Left lung (tissue), 4 donors: ENCODE measurements at regions not wholly inside any gene's neighbourhood (a gene's known extent, or its start where the extent isn't known, plus 50 kb on each side); places are given as distances from the start of the nearest gene placed in this dataset.

Experiments
- ATAC-seq: fragments of 200-7000 bp; cut with Tn5 transposase; one replicate; pipeline ENCODE4 v1.9.1; 2020; ENCODE audit warnings: moderate library complexity
- DNase-seq, 4 donors: peaks; one replicate each; pipeline ENCODE4 v3.0.0-alpha.2; 2013 to 2020
- H3K27ac ChIP-seq, 2 donors: fragments of 200-600 bp; sonication (generic) in 1 of 2; one replicate each; pipeline versions ENCODE4 v1.5.0 to v1.8.0; 2020 to 2021
- H3K27me3 ChIP-seq, 2 donors: fragments of 200-600 bp; sonication (generic) in 1 of 2; one replicate each; pipeline versions ENCODE4 v1.5.0 to v1.8.0; 2020 to 2021
- H3K36me3 ChIP-seq, 2 donors: fragments of 200-600 bp; sonication (generic) in 1 of 2; one replicate each; pipeline versions ENCODE4 v1.5.0 to v1.8.0; 2020 to 2021
- H3K4me1 ChIP-seq, 2 donors: fragments of 200-600 bp; one replicate each; pipeline ENCODE4 v1.8.0; 2021
- H3K4me3 ChIP-seq, 2 donors: fragments of 200-600 bp; sonication (generic) in 1 of 2; one replicate each; pipeline versions ENCODE4 v1.5.0 to v1.8.0; 2020 to 2021; ENCODE audit warnings: mild to moderate bottlenecking in 1 of 2
- H3K9me3 ChIP-seq, 2 donors: fragments of 200-600 bp; sonication (generic) in 1 of 2; one replicate each; pipeline versions ENCODE4 v1.5.0 to v1.8.0; 2020 to 2021
- intact Hi-C, 2 donors: fragments of 100-400 bp; cut with DNase I; formaldehyde crosslinking; loops; one replicate each; pipeline versions ENCODE4 v1.11.2 to v1.14.2; 2022
- TF ChIP-seq, protein P1 (sequence below), 2 donors: fragments of 200-600 bp; sonication (generic) in 1 of 2; IDR thresholded peaks; one replicate each; pipeline versions ENCODE4 v1.5.0 to v1.8.0; 2021; ENCODE audit warnings: antibody characterized with exemption in 2 of 2
- donor health status: DM: no; HTN: yes; CAD: no.
- donor health status: DM: no; HTN: no; CAD: no.

DNA sequence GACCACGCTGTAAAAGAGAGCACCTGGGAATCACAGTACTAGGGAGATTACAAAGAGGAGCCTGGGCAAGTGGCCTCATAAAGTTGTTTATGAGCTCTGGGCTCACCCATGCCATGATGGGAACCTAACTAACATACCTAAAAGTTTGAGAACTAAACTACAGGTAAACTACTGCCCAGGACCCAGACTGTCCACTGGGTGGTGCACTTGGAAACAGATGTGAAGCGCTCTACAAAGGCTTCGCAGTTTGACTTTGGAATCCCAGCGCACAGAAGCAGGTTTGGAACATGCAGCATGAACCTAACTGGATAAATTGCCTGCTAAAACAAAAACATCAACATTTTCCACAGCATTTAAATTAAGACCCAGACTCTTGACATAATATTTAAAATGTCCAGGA is 418.6 kb downstream of the FAM181B start:
- Histone ChIP-seq H3K4me1 (no peaks in the 10 kb centered on the region), H3K9me3 (no peaks in the 10 kb centered on the region), H3K4me3 (no peak overlapping the region), H3K36me3 (no peaks in the 10 kb centered on the region), H3K27ac (no peak overlapping the region), H3K27me3 (no peaks in the 10 kb centered on the region)
- DNase-seq (peak in 2 of 4 donors; percentile 7 to 35), ATAC-seq (peak; percentile 51)
- intact Hi-C loops: no loop called here
- TF ChIP-seq, protein P1, sequence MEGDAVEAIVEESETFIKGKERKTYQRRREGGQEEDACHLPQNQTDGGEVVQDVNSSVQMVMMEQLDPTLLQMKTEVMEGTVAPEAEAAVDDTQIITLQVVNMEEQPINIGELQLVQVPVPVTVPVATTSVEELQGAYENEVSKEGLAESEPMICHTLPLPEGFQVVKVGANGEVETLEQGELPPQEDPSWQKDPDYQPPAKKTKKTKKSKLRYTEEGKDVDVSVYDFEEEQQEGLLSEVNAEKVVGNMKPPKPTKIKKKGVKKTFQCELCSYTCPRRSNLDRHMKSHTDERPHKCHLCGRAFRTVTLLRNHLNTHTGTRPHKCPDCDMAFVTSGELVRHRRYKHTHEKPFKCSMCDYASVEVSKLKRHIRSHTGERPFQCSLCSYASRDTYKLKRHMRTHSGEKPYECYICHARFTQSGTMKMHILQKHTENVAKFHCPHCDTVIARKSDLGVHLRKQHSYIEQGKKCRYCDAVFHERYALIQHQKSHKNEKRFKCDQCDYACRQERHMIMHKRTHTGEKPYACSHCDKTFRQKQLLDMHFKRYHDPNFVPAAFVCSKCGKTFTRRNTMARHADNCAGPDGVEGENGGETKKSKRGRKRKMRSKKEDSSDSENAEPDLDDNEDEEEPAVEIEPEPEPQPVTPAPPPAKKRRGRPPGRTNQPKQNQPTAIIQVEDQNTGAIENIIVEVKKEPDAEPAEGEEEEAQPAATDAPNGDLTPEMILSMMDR (IDR thresholded peaks at IDR 0.05): peak in 1 of 2 donors; percentile 12

DNA sequence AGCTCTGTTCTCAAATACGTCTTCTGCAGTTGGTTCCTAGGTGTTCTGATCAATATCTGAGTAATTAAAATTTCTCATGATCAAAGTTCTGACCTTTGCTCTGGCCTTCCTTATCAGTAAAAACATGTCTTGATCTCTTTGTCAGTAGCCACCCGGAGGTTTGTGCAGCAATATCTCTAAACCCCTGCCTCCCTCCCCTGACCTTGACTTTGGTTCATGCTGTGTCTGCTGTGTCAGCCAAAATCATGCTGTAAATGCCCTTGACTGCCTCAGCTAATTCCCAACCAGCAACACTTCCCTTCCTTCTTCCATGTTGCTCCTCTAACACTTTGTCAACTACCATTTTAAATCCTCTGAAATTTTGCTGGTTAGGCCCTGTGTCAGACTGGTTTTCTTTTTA is 424.7 kb downstream of the FAM181B start:
- no peak for DNase-seq
- ATAC-seq: no peak
- Histone ChIP-seq H3K9me3 (no peaks in the 10 kb centered on the region), H3K4me1 (no peaks in the 10 kb centered on the region), H3K27me3 (no peaks in the 10 kb centered on the region), H3K27ac (no peak overlapping the region), H3K36me3 (no peaks in the 10 kb centered on the region), H3K4me3 (no peak overlapping the region)
- TF ChIP-seq, protein P1 (IDR thresholded peaks at IDR 0.05): no peak
- intact Hi-C loops: no loop called here

GRCh38 chr11:82305123-82305522 is 428.5 kb downstream of the FAM181B start:
- ATAC-seq (no peak), DNase-seq (no peak)
- TF ChIP-seq, protein P1 (IDR thresholded peaks at IDR 0.05): no peak
- intact Hi-C loops: no loop called here
- H3K27me3 ChIP-seq: no peaks in the 10 kb centered on the region
- H3K4me1 ChIP-seq: no peaks in the 10 kb centered on the region
- no peak overlapping the region for H3K27ac ChIP-seq
- H3K9me3 ChIP-seq: no peaks in the 10 kb centered on the region
- H3K36me3 ChIP-seq: no peaks in the 10 kb centered on the region
- no peak overlapping the region for H3K4me3 ChIP-seq

- ATAC-seq: no peak
- no peaks in the 10 kb centered on the region for H3K9me3 ChIP-seq
- H3K36me3 ChIP-seq: no peaks in the 10 kb centered on the region
- H3K27ac ChIP-seq: no peak overlapping the region
- DNase-seq: no peak
- intact Hi-C loops: no loop called here
- no peaks in the 10 kb centered on the region for H3K4me1 ChIP-seq
- H3K4me3 ChIP-seq: no peak overlapping the region
- TF ChIP-seq, protein P1 (IDR thresholded peaks at IDR 0.05): no peak
- no peaks in the 10 kb centered on the region for H3K27me3 ChIP-seq
Measured at GRCh38 chr11:82303671-82304070, 430.0 kb downstream of the FAM181B start.

- Histone ChIP-seq H3K36me3 (no peaks in the 10 kb centered on the region), H3K4me1 (no peaks in the 10 kb centered on the region), H3K27me3 (no peaks in the 10 kb centered on the region), H3K4me3 (no peak overlapping the region), H3K9me3 (peaks cover 0 to 11% of the 10 kb centered on the region in 2 donors), H3K27ac (no peak overlapping the region)
- intact Hi-C loops: no loop called here
- ATAC-seq: no peak
- TF ChIP-seq, protein P1 (IDR thresholded peaks at IDR 0.05): no peak
- peak in 1 of 4 donors; percentile 7 for DNase-seq
Measured at GRCh38 chr11:82288471-82288870, 445.2 kb downstream of the FAM181B start.
